Activated CD4-positive, alpha-beta T cell treated with anti-CD3 and anti-CD28 coated beads, Interleukin-2, amount 50 U/mL, for 1 hour (primary cell): ENCODE measurements at regions not wholly inside any gene's neighbourhood (a gene's known extent, or its start where the extent isn't known, plus 50 kb on each side); places are given as distances from the start of the nearest gene placed in this dataset.

Experiments used
- DNase-seq: peaks from one replicate; pipeline ENCODE4 v3.0.0-alpha.2; 2020

DNA sequence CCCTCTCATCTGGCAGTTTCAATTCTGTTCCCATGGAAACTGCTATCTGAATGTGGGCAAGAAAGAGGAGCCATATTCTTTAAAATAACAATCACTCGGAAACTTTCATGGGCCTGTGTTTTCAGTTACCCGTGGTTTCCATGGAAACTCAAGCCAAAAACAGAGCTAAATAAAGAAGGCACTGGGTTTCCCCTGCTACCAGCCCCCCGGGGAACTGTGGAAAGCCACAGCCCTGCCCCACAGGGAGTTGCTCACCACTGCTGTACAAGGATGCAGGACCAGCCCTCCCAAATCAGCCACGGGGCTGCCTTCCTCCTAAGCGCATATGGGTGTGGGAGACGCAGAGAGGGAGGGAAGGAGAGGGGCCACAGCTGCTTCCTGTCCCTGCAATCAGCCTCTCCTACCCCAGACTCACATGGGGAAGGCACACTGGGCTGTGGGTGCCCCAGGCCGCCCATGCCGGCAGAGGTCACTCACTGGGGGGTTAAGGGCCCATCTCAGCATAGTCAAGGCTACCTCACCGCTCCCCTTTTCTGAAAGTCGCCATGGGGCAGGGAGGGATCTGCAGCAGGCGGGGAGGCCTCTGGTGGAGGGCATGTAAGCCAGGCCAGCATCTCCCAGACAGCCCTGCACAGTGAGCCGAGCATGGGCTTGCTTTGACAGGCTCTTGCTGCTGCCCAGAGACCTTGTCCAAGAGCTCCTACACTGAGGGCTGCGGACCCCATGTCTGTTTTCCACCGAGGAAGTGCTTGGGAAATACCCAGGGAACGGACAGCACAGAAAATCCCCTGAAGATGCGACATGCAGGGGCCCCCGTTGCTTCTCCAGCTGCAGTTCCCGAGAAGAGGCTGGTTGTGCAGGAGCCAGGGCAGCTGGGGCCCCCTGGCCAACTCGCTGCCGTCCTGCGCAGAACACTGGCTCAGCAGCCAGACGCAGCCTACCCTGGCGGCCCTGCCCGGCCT lies 157.3 kb upstream of the PPP2R2D start:
- no peak for DNase-seq

DNA sequence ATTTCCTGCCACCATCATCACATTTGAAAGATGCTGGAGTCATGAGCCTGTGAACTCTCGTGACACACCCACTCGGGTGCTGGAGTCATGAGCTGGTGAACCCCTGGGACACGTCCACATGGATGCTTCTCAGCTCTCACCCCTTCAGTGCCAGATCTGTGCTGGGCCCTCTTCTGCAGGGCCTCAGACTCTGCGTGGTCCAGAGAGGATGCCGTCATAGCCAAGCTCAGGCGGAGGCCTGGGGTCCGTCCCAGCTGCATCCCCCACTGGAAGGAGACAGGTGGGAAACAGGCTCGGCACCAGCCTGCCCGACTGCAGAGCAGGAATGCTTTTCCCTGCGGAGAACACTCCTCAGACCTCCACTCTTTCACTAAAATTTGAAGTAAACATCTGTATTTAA lies 156.5 kb upstream of the PPP2R2D start:
- DNase-seq, result no peak

DNA sequence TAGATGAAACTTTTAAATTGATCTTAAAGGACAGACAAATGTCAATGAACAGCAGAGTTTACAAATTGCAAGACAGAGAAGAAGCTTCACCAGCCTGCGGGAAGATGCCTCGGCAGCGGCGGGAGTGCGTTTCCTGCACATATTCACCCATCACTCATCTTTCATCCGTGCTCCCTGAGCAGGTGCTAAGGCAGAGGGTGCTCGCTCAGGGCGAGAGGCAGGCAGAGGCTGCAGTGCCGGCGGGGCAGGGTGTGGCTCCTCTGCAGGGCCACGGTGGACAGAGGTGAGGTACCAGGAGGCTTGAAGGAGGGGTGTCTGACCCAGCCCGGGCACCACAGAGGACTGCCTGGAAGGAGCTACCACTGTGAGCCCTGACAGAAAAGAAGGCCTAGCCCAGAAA lies 155.2 kb upstream of the PPP2R2D start:
- no peak for DNase-seq

DNA sequence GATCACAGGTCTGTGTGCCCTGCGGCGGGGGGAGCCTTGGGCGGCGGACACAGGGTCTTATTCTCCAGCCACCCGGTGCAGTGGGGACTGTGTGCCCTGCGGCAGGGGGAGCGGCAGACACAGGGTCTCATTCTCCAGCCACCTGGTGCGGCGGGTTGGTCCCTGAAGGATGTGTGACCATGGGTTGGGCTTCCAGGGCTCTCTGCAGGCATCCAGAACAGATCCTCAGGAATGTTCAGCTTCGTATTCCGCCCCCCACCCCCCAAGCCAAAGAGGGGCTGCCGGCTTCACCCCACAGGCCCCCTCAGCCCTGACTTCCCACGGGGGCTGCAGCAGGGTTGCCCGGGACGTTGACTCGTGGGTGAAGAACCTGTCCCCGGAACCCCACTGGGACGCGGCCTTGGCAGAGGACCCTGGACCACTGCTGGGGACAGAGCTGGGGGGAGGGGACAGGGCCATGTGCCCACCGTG lies 154.5 kb upstream of the PPP2R2D start:
- DNase-seq, result no peak

DNA sequence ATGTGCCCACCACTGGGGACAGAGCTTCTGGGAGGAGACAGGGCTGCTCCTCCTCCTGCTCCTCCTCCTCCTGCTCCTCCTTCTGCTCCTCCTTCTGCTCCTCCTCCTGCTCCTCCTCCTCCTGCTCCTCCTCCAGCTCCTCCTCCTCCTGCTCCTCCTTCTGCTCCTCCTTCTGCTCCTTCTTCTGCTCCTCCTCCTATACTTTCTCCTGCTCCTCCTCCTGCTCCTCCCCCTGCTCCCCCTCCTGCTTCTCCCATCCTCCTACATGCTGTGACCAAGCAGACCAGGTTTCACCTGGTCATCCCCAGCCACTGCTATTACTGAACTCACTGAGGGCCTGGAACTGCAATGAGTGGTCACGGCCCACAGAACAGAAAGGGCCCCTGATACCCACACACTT lies 154.0 kb upstream of the PPP2R2D start:
- DNase-seq, result no peak

DNA sequence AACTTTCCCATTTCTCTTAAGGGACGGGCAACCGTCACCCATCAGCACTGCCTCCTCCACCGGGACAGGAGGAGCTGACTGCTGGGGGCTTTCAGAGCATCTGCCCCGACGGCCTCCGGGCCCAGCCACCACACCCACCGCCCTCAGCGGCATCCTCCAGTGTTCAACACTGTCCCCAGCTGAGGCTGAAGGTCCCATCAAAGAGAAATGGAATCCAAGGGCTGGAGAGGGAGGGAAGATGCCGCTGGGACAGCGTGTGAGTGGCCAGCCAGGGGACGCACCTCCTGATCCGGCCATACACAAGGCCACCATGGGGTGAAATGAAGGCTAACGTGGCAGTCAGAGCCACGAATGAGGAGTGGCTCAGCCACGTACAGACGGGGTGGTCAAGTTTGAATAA lies 153.6 kb upstream of the PPP2R2D start:
- no peak for DNase-seq

DNA sequence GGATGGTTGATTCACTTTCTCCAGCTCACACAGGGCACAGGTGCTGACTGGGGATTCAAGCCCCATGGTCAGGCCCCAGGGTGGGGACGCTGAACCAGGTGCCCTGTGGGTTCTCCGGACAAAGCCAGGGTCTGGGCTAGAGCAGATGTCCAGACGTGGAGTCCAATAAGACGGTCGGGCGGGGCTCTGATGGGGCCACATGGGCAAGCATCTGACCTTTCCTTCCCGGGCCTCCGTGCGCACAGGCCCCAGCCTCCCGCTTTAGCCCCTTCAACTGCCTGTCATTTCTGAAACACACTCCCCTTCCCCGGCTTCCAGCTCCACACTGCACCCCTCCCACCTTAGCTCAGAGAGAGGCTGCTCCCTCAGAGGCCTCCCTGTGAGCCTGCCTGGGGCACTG lies 153.0 kb upstream of the PPP2R2D start:
- DNase-seq, result no peak

DNA sequence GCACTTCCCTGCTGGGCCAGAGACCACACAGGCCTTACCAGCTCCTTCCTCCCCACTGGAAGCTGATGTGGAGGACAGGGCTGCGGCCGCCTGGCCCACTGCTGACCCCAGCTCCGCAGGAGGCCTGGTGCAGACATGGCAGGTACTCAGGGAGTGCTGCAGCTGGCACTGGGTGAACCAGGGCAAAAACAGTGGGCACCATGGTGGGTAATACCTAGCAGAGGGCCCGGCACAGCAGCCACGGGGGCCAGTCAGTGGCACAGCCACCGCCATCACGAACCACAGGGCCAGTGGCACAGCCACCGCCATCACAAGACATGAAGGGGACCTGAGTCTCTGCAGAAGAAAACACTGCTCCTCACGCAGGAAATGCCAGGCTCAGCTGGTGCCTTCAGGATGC lies 152.6 kb upstream of the PPP2R2D start:
- no peak for DNase-seq

DNA sequence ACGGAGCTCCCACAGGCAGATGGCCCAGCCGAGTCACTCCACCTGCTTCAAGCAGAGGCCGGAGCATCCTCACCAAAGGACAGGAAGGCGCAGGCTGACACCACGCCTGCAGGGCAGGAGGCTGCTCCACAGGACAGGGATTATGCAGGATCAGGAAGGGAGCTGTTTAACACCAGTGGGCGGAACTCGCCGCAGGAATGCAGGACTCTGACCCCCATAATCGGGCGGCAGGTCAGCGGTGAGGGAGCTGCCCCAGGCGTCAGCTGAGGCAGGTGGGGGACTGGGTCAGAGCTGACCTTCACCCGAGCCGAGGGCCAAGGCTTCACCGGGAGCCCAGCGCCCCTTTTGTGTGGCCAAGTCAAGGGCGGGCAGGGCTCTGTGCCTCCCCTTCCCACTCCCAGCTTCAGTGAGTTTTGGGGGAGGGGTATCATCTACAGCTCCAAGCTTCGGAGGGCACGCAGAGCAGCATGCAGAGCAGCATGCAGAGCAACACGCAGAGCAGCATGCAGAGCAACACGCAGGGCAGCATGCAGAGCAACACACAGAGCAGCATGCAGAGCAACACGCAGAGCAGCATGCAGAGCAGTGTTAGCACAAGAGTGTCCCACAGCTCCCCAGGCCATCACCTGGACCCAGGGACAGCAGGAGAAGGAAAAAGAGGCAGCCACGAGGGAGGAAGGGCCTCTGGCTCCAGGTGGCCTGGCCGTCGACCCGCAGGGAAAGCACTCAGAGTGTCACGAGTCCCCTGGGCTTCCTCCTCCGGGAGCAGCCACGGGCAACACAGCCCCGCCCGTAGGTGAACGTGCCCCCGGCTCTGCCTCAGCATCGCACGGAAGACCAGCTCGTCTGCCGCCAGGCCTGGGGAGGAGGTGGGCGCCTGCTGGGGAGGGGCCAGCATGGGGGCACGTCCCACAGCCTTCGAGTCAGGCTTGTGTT lies 151.7 kb upstream of the PPP2R2D start:
- no peak for DNase-seq

DNA sequence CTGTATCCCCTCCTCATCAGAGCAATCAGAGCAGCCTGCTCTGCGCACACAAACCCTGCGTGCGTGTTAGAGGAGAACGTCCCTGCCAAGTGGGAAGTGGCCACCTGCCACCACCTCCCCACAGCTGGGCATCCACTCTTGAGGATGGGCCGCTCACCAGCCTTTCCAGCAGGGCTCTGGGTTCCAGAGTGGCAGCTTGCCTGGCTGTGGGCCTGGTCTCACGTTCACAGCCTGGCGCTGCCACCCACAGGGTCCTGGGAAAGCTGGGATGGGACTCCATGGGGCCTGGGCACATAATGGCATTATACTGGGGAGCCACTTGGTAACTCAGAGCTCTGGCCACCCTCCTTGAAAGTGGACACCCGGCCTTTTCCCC lies 151.1 kb upstream of the PPP2R2D start:
- no peak for DNase-seq

DNA sequence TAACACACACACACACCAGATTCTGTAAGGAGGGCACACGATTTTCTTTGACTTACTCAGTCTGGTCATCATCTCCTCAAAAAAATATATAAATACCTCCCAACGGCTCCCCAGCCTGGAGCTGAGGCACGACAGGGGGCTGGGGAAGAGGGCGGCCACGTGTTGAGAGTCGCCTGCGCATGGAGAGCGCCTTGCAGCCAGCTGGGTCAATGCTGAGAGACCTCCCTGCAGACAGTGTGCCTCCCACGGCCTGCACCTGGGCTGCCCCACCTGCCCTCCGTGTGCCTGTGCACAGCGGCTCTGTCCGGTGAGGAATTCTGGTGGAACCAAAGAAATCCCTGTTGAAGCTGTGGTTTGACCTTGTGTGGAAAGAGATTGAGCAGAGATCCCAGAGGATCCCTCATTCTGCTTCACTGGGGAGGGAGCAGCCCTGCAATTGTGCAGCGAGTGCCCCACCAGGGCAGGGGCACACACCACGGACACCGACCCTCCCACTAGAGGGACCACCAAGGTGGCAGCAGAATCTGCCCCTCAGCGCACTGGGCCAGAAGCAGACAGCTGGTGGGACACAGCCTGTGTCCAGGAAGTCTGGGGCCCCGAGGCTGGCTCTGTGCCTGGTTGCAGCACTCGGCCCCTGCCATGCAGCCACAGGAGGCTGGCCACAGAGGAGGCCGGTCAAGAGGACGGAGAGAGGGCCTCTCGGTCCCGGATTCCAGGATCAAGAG lies 150.5 kb upstream of the PPP2R2D start:
- no peak for DNase-seq

DNA sequence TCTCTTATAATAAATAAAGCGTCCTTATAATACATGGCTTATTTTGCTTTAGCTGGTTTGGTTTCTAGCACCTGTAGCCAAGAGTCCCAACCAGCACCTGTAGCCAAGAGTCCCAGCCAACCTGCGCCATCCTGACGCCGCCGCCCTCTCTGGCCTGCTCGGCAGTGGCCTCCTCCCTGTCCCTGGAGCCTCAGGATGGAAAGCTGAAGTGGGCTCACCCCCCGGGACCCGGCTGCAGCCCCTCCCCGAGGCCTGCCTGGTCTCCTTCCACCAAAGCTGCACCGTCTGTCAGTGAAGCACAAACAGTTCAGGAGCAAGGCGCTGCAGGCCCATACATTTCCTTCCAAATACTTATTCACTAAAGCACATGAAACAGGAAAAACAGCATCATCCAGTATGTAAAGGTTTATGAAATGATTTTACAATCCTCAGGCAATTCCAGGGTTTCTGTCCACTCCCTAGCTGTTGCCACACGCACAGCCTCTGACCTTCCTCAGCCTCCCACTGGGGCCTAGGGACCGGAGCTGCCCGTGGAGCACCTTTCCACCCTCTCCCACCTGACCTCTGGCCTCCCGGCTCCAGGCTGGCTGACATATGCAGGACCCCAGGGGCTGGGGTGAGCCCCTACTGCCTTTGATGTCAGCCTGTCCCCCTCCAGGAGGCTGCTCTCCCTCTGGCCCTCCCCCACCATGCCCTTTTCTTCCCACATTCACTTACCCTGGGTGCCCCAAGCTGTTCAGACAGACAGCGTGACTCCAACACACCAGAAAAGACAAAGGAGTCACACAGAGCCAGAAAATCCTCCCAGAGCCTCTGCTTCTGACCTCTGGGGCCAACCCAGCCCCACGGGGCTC lies 149.6 kb upstream of the PPP2R2D start:
- DNase-seq, result no peak

DNA sequence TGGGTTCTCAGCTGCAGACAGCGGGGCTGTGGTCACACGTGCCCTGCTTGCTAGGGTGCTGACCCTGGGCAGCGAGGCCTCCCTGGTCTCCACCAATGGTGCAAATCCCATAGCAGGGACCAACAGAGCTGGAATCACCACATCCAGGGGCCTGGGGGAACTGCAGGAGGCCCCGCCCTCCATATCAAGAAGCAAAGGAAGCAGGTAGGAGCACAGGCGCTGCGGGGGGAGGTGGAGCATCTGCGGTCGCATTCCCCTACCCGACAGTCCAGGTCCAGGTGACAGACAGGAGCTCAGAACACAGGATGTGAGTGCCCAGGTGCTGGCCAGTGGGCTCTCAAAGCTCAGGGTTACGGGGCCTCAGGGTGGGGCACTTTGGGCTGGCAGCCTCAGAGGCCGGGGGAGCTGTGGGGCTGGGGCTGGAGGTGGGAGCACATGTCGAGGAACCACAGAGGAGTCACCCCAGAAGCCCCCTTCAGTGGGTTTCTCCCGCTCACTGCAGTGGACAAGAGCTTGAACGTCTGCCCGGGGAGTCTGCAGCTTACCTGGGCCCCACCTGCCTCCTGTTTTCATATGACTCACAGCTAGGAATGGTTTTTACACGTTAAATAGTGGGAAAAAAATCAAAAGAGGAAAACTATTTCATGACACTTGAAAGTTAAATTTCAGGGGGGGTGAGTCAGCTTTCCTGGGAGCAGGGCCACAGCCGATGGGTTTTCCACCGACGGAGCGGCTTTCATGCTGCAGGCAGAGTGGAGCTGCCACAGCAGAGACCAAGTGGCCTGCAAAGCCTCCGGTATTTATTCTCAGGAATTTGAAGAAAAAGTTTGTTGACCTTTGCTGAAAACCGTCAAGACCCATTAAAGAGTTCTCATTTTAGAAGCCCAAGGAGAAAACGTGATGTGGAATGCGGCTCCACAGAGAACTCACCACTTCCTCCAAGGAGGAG lies 148.7 kb upstream of the PPP2R2D start:
- DNase-seq, result no peak

DNA sequence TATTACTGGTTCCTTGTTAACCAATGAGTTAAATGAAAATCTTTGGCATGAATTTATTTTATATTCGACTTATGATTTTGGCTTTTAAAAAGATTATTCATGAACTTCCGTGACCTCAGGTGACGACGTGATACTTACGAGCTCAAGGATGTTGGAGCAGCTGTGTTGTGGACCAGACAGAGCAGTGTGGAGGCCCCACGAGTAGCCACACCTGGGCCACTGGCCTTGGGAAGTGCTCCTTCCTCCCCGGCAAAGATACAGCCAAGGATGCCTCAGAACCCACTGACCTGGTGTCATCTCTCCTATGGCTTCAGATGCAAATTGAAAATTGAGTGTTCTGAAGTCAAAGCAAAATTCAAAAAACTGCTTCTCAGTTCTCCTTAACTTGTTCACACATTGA lies 147.5 kb upstream of the PPP2R2D start:
- DNase-seq, result no peak

DNA sequence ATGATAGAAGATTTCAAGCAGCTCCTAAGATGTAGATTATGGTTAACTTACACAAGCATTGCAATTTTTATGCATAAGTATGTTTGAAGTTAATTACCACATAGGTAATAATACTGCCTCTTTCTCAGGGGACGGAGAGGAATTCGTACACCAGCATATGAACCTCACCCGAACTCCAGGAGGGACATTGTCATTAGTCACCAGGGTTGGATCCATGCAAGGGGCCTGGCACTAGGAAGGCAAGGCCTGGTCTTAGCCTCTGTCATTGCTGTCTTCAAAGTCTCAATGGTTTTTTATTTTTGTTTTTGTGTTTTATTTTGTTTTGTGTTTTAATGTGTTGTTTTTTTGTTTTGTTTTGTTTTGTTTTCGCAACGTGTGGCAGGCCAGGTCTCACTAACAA lies 145.6 kb upstream of the PPP2R2D start:
- no peak for DNase-seq

DNA sequence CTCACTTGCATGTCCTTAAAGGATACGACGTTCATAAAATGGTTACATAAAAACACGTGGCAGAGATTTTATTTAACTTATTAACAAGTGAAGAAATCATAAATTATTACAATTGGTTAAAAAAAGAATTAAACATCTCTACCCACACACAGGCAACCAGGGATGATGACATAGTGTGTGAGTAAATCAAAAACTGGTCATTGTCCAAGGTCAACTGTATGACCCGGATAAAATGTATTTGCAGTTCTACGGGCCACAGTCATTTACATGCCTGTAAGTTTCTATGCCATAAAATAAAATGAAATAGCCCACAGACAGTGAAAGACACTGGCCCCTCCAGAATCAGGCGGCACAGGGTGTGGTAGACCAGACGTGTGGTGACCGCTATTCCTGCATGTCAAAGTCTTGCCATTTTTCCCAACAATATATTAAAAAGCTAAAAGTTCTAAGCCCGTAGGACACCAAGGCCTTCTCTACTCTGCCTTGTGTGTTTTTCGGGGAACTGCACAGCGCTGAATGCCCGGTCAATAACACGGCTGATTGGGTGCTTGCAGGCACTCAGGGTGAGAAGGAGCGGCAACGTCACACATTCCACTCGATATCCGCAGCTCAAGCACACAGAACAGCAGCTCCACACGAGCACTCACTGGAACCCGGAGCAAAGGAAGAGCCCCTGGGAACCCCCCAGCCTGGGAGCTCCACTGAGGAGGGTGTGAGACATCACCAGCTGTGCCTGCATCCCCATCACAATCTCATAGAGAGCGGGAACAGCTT lies 143.3 kb upstream of the PPP2R2D start:
- no peak for DNase-seq

DNA sequence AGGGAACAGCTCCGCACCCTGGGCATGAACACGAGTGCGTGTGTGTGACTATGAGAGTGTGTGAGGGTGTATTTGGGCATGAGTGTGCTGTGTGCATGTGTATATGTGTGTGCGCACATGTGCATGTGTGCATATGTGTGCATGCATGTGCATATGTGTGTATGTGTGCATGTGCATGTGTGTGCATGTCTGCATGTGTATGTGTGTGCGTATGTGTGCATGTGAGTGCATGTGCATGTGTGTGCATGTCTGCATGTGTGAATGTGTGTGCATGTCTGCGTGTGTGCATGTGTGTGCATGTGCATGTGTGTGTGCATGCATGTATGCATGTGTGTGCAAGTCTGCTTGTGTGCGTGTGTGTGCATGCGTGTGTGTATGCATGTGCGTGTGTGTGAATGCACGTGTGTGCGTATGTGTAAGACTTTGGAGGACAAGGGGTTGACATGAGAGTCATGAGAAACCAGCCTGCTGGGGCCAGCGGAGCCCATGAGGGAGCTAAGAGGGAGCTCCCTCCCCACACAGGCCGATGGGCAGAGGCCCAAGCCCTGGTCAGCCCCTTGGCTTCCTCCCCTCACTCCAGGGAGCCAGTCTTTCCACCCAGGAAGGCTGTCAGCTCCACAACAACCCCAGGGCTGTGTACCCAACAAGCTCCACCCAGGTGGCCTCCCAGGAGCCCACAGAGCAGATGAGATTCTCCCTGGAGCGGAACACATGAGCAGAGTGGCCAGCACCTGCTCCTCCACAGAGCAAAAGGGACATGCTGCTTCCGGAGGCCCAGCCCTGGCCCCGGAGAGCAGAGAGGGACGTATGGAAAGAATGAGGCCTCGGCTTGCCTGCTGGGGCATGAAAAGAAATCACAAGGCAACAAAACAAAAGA lies 142.5 kb upstream of the PPP2R2D start:
- DNase-seq, result no peak

DNA sequence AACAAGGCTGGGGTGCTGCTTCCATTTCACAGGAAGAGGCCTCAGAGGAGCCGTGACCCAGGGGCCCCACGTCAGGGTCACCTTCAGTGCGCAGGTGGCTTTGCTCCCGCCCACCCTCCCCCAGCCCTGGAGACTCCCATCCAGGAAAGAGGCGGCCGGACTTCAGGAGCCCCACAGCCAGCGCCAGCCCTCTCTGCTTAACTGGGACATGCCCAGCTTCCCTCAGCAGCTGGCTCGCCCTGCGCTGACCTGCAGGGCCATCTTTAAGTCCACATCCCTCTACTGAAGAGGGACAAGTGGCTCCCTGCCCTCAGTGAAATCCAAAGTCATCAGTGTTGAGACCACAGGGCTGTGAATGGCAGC lies 141.9 kb upstream of the PPP2R2D start:
- DNase-seq, result no peak

DNA sequence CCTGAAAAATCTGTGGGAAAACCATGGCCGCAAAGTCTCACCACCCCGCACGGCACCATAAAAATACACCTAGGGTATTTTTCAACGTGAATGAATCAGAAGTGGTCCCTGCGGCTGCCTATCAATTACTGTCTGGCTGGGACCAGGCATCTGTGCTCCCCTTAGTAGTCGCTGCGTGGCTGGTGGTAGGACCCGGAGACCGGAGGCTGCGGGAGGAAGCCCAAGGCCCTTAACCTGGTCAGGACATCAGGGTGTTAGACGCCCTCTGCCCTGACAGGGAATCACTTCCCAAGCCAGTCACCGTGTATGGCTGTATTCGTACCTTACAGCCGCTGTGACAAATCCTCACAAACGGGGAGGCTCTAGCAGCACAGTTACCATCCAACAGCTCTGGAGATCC lies 141.5 kb upstream of the PPP2R2D start:
- DNase-seq, result no peak
